ENCODE measurements at regions not wholly inside any gene's neighbourhood (a gene's known extent, or its start where the extent isn't known, plus 50 kb on each side); places are given as distances from the start of the nearest gene placed in this dataset.

- no peak for DNase-seq
- Mint-ChIP-seq H3K4me1 (peaks cover 9% of the 10 kb centered on the region), H3K27me3 (ENCODE audit: low read depth, poor library complexity) (peaks cover 3% of the 10 kb centered on the region), H3K4me3 (no peak overlapping the region), H3K9me3 (no peaks in the 10 kb centered on the region), H3K27ac (no peak overlapping the region), H3K36me3 (ENCODE audit: low read depth) (peaks cover 41% of the 10 kb centered on the region)
- no peak for TF ChIP-seq CTCF (IDR thresholded peaks at IDR 0.05)
Measured at GRCh38 chr3:124461838-124462632, 268.2 kb upstream of the UMPS start.

DNA sequence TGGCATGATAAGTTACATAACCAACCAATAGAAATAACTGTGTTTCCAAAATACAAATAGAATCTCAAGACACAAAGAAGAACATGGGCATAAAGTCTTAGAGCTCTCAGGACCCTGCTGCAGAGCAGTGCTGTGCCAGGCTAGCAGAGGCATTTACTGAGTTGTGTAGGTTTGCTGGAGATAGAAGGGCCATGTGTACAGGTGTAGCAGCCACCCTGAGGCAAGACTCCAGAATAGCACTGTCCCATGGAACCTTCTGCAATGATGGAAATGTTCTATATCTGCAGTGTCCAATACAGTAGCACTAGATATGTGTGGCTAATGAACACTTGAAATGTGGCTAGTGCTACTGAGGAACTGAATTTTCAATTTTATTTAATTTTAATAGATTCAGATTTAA lies 267.0 kb upstream of the UMPS start:
- no peak for TF ChIP-seq CTCF (IDR thresholded peaks at IDR 0.05)
- Mint-ChIP-seq H3K4me3 (no peak overlapping the region), H3K36me3 (ENCODE audit: low read depth) (peaks cover 31% of the 10 kb centered on the region), H3K27ac (no peak overlapping the region), H3K9me3 (no peaks in the 10 kb centered on the region), H3K4me1 (peaks cover 14% of the 10 kb centered on the region), H3K27me3 (ENCODE audit: low read depth, poor library complexity) (peaks cover 3% of the 10 kb centered on the region)
- no peak for DNase-seq

DNA sequence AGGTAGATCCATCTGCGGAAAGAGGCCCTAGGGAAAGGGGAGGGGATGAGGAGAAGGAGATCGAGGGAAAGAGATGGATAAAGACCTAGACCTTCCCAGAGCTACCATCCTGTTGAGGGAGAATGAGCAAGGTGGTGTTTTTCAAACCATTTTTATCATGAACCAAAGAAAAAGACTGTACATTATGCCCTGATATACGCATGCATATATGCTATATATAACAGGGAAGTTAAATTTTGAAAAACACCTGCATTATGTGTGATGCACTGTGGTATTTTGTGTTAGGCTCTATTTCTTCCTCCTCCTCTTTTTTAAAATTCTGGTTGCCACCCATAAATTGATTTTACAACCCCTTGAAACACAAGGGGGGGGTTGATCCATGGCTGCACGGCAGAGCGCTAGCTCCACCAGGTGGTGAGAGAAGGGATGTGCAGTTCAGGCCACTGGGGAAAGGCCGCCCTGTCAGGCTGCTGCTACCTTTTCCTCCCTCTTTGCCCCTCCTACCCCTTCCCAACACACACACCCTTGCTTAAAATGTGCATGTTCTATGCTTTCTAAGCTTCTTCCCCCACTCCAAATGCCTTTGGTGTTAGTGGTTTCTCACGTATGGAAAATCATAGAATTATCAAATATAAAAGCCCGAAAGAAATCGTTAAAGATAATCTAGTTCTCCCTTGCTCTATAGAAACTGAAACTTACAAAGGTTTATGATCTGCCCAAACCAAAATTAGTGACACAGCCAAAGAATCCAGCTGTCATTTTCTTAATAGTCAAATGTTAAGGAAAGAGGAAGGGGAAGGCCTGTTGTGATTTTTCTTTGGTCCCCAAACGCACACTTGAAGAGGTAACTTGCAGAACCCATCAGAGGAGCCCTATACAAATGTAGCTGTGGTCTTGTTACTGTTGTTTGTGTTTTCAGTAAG lies 262.0 kb upstream of the UMPS start:
- DNase-seq = peak; percentile 72
- Mint-ChIP-seq H3K4me3 (no peak overlapping the region), H3K27me3 (ENCODE audit: low read depth, poor library complexity) (peaks cover 3% of the 10 kb centered on the region), H3K36me3 (ENCODE audit: low read depth) (peaks cover 15% of the 10 kb centered on the region), H3K4me1 (peaks cover 11% of the 10 kb centered on the region), H3K9me3 (no peaks in the 10 kb centered on the region), H3K27ac (no peak overlapping the region)
- TF ChIP-seq CTCF (IDR thresholded peaks at IDR 0.05) = peak; percentile 99

DNA sequence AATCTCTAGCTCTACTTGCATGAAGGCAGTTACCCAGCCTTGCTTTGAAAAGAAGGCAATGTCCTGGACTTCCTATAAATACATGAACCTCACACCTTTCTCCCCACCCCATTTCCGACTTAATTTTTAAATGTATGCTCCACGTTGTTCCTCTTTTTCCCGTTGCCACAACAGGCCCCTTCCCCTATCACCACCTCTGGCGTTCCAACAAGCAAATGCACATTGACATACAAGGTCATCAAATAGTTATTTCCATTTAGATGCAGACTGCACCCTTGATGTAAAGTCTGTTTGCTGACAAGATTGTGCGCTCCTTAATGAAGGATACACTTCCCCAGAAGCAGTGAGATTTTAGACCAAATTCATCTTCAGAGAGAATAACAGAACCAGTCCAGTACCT lies 260.7 kb upstream of the UMPS start:
- H3K27ac Mint-ChIP-seq = no peak overlapping the region
- peaks cover 5% of the 10 kb centered on the region for H3K36me3 Mint-ChIP-seq (ENCODE audit: low read depth)
- H3K27me3 Mint-ChIP-seq (ENCODE audit: low read depth, poor library complexity) = peaks cover 3% of the 10 kb centered on the region
- no peak overlapping the region for H3K4me3 Mint-ChIP-seq
- H3K9me3 Mint-ChIP-seq = no peaks in the 10 kb centered on the region
- no peak for TF ChIP-seq CTCF (IDR thresholded peaks at IDR 0.05)
- no peak for DNase-seq
- H3K4me1 Mint-ChIP-seq = peaks cover 11% of the 10 kb centered on the region

GRCh38 chr3:124478830-124479229 lies 251.4 kb upstream of the UMPS start:
- Mint-ChIP-seq H3K9me3 (no peaks in the 10 kb centered on the region), H3K4me1 (no peaks in the 10 kb centered on the region), H3K36me3 (ENCODE audit: low read depth) (peaks cover 61% of the 10 kb centered on the region), H3K27me3 (ENCODE audit: low read depth, poor library complexity) (peaks cover 7% of the 10 kb centered on the region), H3K4me3 (no peak overlapping the region), H3K27ac (no peak overlapping the region)
- DNase-seq = no peak
- no peak for TF ChIP-seq CTCF (IDR thresholded peaks at IDR 0.05)

Data from nephron progenitor cell (in vitro differentiated cells).